ENCODE measurements at regions not wholly inside any gene's neighbourhood (a gene's known extent, or its start where the extent isn't known, plus 50 kb on each side); places are given as distances from the start of the nearest gene placed in this dataset.

DNA sequence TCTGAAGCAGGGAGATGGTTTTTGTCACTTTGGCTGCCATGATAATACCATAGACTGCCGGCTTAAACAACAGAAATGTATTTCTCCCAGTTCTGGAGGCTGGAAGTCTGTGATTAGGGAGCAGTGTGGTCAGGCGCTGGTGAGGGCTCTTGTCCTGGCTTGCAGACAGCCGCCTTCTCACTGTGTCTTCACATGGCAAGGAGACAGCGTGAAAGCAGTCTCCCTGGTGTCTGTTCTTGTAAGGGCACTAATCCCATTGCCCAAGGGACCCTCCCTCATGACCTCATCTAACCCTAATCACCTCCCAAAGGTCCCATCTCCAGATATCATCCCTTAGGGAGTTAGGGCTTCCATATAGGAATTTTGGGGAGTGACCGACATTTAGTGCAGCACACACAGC lies 167.0 kb downstream of the ENGASE start:
- DNase-seq, result no peak

DNA sequence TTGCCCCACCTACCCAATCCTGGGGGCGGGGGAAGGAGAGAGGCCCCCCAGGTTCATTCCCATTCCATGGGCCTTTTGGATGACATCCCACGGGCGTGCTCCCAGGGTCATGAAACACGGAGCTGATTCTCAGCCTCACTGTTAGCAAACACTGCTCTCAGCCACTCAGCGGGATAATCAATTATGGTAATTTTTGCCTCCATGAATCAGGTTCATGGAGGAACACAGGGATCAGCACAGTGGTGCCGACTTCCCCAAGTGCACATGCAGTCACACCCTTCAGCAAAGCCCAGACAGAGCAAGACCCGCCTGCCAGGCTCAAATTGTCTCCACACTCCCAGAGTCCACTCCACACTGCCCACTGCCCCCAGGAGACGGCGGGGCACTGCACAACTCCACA lies 164.6 kb downstream of the ENGASE start:
- DNase-seq, result no peak

DNA sequence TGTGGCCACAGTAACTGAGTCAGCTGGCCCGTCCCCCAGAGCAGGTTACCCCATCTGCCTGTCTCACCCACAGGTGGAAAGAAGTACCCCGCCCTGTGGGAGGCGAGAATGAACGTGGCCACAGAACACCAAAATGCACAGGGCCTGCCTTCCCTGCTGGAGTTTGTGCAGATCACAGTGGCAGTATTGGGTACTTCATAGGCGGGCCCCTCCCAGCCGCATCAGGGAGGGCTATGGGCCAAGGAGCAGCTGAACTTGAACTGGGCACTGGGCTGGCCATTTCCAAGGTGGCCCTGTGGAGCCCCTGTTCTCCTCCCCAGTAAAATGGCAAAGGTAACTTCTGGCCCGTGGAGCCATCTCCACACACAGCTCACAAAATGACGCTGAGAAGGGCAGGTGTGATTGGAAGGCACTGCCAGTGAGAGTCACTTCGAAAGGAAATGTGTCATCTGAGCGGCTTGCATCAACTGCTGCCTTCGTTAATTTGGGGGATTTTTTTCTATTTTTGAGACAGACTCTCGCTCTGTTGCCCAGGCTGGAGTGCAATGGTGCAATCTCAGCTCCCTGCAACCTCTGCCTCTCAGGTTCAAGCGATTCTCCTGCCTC lies 162.9 kb downstream of the ENGASE start:
- DNase-seq, result no peak

DNA sequence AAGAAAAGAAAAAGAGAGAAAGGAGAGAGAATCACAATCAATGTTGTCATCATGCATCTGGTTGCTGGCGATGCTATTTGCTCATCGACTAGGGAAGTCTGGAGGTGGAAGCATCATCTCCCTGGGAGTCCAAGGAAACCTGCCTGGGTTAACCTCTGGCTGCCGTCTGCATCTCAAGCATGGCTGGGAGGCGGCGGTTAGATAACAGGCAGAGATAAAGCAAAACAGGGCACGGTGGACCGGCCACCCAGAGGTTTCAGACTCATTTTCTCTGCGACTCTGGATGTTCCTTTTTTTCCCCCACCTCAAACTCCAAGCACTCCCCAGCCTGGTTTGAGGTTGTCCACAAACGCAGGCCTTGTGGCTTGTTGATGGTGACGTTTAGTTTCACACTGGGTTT lies 161.2 kb downstream of the ENGASE start:
- no peak for DNase-seq

DNA sequence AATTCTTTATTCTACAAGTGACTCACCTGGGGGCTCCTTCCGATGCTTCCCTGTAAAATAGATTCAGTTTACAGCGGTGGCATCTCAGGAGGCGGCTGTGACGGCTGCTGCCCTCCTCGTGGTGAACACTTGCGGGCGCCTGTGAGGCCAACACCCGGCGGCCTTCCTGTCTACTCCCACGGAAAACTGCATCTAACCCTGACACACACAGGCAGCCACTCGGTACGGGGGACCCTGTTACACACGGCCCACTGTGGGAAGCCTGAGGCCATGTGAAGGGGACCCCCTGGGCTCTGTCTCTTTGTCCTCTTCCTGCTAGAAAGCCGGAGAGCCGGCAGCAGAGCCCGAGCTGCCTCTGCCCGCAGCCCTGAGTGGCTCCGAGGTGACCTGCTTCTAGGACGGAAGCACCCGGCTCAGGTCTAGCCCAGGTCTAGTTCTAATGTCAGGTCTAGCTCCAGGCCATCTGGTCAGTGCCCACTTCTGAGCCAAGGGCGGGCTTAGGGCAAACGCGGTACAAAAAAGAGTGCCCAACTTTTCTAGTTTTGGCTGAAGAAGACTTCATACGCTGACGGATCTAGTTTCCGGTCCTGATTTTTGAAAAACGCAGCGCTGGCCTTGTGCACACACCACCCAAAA lies 159.4 kb downstream of the ENGASE start:
- no peak for DNase-seq

DNA sequence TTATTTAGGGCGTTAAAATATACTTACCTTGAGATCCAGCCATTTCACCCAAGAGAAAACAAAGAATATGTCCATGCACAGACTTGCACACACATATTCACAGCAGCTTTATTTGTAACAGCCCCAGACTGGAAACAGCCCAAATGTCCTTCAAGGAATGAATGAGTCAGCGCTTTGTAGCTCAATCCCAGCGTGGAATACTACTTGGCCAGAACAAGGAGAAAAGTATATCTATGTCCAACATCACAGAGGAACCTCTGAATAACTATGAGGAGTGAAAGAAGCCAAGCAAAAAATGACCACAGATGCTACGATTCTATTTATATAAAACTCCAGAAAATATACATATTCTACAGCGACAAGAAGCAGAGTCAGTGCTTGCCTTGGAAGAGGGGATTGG lies 158.3 kb downstream of the ENGASE start:
- DNase-seq, result no peak

DNA sequence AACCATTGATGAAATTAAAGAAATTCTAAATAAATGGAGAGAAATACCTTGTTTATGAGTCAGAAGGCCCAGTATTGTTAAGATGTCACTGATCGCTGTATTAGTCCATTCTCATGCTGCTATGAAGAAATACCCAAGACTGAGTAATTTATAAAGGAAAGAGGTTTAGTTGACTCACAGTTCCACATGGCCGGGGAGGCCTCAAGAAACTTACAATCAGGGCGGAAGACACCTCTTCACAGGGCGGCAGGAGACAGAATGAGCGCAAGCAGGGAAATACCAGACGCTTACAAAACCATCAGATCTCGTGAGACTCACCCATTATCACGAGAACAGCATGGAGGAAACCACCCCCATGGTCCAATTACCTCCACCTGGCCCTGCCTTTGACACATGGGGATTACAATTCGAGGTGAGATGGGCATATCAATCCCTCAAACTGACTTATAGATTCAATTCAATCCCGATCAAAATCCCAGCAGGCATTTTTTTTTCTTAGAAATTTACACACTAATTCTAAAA lies 157.2 kb downstream of the ENGASE start:
- no peak for DNase-seq

DNA sequence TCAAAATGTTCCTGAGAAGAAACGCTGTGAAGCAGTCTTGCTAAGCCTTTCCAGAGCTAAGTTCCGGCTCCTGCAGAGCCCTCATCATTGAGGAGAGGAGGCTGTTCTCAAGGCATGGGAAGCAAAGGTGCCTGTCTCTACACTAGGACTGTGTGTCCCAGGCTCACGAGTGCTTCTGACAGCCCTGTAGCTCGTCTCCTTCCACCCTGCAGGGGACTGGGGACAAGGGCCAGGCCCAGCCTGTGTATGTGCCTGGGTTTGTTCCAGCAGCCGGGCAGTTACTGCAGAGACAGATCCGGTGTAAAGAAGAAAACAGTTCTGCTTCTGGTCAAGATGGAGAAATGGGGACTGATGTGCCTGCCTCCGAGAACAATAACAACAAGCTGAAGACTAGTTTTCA lies 156.0 kb downstream of the ENGASE start:
- no peak for DNase-seq

DNA sequence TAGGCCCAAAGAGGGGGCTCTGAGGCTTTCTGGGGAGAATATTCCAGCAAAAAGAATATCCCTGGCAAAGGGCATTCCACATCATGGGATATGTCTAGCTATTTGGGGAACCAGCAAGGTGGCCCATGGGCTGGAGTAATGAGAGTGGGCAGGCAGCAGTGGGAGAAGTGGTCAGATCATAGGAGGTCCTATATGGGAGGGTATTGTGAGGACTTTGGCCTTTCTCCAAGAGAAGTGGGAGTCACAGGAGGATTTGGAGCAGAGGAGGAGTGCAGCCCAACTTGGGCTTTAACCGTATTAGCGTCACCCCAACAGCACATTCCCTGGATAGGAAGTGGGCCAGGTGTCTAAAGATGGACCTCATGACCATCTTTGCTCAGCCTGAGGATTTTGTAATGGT lies 151.4 kb downstream of the ENGASE start:
- DNase-seq, result no peak

DNA sequence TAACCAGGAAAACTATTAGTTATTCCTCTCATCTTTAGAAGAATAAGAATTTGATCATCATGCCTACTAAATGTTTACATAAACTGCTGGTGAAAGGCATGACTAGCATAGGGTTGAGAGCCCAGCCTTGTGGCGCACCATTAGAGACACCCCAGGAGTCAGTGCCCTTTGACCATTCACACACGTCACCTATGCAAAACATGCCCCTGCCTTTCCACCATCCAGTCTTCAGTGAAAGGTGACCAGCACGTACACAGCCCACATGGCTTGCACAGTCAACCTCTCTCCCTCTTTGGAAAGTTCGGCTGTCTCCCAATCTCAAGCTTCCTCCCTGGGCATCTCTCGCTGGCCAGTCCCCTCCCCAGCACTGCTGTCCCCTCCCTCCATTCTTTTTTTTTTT lies 150.3 kb downstream of the ENGASE start:
- DNase-seq, result no peak

DNA sequence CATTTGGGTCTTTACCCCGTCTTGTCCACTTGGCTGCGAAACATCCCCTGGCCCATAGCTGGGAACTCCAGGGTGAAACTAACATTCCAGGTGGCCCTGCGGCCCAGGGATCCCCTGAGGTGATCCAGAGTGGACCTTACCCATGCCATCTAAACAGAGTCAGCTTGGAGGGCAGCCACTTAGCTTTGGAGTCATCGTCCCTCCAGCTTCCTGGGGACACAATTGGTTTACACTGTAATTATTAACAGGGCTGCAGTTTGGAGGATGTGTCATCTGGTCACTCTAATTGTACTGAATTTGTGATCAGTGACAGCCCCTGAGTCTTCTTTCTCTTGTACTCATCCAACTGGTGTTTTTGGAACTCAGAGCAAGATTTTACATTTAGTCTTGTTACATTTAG lies 149.9 kb downstream of the ENGASE start:
- DNase-seq, result no peak

DNA sequence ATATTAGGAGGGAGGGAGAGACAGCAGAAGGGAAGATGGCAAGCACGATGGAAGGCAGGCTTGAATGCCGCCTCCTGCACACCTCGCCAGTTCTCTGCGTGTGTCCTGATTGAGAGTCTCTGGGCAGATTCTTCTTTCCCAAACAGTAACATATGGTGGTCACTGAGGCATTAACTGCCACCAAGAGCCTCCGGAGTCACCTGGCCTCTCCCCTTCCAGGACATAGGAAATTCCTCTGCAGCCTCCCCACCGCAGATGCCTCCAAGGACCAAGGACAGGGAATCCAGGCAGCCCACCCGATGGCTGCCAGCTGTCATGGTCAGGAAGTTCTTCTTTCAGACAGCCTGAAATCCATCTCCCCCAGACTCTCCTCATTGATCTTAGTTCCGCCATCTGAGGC lies 149.3 kb downstream of the ENGASE start:
- no peak for DNase-seq

DNA sequence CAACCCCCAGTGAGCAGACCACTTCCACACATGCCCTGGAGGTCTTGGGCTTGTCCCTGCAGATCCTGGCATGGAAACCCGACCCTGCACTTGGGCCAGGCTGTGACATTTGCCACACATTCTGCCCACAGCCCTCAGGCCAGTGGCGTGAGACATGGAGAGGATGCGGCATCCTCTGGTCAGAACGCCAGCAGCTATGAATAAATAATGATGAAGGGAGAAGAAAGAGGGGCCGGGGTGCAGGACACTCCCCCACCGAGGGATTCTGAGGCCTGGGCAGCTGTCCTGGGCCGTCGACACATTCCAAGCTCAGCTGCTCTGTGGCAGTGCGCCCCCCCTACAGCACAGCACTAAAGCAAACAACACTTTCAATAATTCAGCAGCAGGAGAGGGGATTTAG lies 148.8 kb downstream of the ENGASE start:
- DNase-seq, result no peak

DNA sequence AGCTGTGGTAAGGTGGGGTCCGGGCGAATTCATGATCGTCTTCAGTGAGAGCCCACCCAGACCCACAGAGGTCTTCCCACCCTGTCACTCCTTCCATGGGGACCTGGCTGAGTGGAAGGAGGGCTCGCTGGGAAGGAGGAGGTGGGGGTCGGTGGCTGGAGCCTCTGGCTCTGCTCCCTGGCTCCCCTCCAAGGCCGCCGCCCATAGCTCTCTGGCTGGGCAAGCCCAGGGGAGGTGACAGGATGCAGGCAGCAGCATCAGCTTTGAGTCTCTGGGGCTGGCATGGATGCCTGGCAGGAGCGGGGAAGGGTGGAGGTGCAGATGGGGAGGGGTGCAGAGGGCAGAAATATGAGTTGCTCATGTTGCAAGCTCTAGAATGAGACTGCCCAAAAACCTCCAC lies 147.0 kb downstream of the ENGASE start:
- DNase-seq, result peak in 1 of 2 experiments; percentile 32

DNA sequence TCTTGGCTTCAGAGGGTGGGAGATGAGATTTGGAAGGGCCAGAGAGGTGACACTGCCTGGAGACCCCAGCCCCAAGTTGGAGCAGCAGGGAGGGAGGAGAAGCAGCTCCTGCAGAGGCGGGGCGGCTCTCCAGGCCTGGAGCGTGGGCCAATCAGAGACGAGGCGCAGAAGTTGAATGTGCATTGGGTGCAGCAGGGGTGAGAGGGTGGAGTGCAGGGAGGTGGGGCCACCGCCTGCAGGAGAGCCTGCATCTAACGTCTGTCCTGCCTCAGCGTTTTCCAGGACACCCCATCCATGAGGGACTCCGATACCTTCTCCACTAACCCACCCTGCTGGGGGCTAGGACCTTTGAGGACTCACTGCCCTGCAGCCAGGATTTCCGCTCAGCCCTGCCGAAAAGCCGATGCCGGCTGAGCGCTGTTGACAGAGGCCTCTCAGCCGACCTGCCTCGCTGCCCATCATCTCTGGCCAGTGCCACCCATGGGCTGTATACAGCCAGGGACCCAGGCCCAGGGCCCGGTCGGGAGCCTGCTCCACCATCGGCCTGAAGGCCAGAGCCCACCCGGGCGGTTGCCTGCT lies 146.2 kb downstream of the ENGASE start:
- DNase-seq, result no peak

DNA sequence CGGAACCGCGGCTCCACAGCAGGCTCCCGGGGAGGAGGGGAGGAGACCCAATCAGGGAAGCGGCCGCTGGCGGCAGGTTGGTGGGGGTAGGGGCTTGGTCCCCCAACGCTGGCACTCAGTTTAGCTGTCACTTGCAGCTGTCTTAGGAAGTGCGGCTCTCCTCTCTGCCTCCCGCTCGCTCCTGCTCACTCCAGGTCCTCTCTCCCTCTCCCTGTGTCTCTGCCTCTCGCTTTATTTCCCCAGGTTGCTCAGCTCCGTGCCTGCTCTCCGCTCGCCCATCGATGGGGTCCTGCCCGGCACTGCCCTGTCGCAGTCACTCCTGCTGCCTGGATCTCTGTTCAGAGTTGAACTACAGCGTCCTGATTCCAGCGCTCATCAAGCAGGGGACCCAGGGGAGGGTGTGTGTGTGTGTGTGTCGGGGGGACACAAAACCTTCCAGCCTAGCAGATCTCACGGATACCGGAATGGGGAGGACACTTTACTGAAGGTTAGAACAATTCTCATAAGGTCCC lies 145.6 kb downstream of the ENGASE start:
- no peak for DNase-seq

DNA sequence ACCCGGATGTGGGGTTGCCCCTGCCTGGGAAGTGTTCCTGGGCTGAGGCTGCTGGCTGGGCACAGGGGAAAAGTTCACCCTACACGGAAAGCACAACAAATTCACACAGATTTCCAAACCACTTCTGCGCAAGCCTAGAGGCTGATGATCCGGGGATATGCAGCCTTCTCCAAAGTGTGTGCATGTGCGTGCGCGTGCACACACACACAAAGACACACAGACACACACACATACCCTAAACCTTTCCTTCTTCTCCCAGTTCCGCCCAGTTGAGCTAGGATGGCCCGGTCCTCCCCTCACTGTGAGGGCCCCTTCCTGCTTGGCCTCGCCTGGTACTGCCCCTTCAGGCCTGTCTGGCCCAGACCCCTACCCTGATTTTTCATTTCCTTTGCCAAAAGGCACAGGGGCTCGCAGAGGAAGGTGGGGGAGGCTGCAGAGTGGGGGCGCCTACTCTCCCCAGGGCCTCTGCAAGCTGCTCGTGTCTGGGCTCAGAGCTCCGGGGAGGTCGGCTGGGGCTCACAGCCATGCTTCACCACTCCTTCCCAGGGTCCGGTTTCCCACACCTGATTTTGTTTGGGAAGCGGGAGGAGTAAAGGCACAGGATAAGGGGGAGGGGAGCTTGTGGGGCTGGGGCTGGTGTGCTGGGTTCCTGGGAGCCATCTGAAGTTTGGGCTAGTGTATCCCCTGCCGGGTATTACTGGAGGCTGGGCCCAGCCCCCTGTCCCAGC lies 144.7 kb downstream of the ENGASE start:
- no peak for DNase-seq

DNA sequence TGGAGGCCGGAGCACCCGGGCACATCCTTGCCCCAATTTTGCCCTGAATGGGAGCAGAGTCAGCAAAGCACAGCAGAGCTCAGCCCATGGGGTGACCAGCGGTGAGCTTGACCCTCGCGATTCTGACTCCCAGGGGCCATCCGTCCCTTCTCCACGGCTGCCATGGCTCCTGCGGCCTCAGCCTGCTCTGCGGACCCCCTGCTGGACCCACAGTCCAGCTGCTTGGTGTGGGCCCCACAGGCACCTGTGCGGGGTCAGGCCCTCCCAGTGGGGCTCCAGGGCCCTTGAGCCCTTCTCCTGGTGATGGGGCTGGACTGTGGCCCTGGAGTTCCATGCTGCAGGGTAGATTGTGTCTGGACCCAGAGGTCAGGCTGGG lies 144.2 kb downstream of the ENGASE start:
- no peak for DNase-seq

DNA sequence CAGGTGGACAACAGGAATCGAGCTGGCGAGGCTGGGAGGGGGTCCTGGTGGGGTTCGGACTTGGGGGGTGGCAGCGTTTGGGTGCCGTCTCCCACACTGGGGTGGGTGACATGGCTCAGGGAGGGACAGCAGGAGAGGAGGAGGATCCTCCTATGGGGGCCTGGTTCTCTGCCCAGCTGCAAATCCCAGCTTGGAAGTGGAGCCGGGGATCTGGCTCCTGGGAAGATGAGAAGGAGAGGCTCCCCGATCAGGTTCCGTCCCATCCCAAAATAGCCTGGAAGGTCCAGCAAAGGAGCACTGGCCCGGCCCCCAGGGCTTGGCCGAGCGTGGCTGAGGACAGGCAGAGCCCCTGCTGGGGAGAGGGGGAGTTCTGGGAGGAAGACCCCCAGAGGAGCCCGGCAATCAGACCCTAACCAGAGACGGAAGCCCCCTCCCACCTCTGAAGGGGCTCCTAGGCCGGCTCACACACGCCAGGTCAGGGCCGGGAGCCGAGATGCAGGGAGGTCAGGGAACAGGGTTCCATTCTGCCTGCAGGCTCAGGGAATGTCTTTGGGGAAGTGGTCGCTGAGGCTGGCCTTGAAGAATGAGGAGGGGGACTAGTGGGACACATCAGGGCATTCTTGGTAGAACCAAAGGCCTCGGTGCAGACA lies 143.7 kb downstream of the ENGASE start:
- no peak for DNase-seq

DNA sequence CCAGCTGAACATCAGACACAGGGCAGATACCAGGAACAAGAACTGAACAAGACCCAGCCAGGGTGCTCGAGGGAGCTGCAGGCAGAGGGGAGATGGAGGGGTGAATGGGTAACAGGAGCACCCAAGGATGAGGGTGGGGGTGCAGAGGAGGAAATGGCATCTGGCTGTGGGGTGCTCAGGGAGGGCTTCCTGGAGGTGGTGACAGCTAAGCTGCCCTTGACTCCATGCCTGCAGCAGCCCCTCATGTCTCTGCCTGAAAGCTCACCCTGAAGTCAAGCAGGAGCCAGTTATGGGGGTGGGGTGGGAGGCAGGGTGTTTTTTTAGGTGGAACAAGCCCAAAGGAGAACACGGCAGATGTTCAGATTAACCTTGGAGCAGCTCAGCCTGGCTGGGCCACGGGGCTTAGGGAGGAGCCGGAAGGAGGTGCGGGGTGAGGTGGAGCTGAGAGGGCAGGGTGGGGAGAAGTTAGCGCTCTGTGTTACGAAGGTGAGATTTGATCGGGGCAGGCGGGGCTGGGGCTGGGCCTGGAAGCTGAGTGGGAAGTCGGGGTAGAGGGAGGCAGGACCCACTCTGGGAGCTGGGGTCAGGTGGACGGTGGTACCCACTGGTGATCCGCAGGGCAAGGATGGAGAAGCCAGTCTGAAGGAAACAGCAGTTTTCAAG lies 143.0 kb downstream of the ENGASE start:
- no peak for DNase-seq

DNA sequence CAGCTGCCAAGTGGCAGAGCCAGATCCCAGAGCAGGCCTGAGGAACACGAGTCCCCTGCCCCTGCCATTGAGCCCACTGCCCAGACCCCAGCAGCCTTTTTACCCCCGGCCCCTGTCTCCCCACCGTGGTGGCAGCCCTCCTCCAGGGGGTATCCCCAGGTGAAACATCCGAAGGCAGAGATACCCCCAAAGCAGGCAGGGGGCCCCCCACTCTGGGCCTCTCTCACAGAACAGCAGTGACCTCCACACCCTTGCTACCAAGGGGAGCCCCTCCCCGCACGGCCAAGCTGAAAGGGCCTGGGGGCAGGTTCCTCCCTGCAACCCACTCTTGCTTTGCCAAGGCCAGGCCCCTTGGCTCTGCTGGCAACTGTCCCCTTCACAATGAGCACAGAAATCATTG lies 142.2 kb downstream of the ENGASE start:
- no peak for DNase-seq

DNA sequence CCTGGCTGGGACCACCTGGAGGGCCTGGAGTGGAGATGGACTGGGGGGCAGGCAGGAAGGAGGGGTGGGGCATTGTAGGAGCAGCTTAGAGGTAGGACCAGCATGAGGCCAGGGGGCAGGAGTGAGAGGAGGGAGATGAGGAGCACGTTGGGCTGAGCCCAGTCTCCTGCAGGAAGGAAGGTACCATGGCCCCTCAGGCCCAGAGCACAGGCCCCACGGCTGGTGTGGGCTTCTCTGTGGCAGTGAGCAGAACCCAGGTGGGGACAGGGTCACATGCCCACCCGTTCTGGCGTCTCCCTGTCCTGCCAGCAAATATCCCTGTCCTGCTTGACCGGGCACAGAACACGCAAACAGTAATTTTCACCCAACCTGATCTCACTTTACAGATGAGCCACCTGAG lies 141.8 kb downstream of the ENGASE start:
- DNase-seq, result no peak

DNA sequence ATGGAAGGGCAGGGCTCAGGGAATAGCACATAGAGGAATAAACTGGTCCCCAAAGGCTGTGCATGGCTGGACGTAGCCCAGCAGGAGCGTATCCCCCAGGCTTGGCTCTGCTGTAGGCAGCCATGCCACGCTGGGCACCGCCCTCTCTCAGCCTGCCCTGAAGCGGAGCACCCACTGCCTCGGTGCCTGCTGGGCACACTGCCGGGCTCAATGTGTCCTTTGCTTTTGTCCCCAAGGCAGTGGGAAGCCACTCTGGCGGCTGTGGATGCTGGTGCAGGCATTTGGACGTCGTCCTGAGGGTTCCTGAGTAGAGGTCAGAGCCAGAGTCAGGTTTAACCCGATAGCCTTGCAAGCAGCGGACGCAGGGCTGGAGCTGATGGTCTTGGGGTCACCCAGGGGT lies 141.0 kb downstream of the ENGASE start:
- no peak for DNase-seq
